GM23338 (cell line): ENCODE measurements at regions not wholly inside any gene's neighbourhood (a gene's known extent, or its start where the extent isn't known, plus 50 kb on each side); places are given as distances from the start of the nearest gene placed in this dataset.

ENCODE experiments used
- ATAC-seq: fragments of 200-7000 bp; cut with Tn5 transposase; 3 replicates; pipeline ENCODE4 v1.9.1; 2020
- DNase-seq: peaks from one replicate; pipeline ENCODE4 v3.0.0-alpha.2; 2015; ENCODE audit warnings: low spot score
- H2AFZ ChIP-seq: fragments of 200-600 bp; sonication (generic); 2 replicates; pipeline ENCODE4 v1.8.0; 2016; ENCODE audit warnings: antibody characterized with exemption, mild to moderate bottlenecking, moderate library complexity
- H3F3A ChIP-seq: fragments of 200-600 bp; sonication (generic); replicated peaks from 2 replicates; pipeline ENCODE4 v1.8.0; 2017; ENCODE audit warnings: antibody characterized with exemption, mixed run types, low read depth
- H3K27ac ChIP-seq: fragments of 200-600 bp; sonication (generic); 2 replicates; pipeline ENCODE4 v1.6.1; 2016; ENCODE audit warnings: low read depth
- H3K27me3 ChIP-seq: fragments of 200-600 bp; sonication (generic); 2 replicates; pipeline ENCODE4 v1.8.0; 2016; ENCODE audit warnings: mild to moderate bottlenecking, mixed run types, moderate library complexity; ENCODE audit not compliant: insufficient read depth
- H3K36me3 ChIP-seq: fragments of 200-600 bp; sonication (generic); 2 replicates; pipeline ENCODE4 v1.8.0; 2016; ENCODE audit warnings: mild to moderate bottlenecking; ENCODE audit not compliant: insufficient read depth
- H3K4me1 ChIP-seq: fragments of 200-600 bp; sonication (generic); 2 replicates; pipeline ENCODE4 v1.8.0; 2016; ENCODE audit warnings: mild to moderate bottlenecking, moderate library complexity; ENCODE audit not compliant: insufficient read depth
- H3K4me2 ChIP-seq: fragments of 200-600 bp; sonication (generic); 2 replicates; pipeline ENCODE4 v1.7.1; 2017; ENCODE audit warnings: mixed run types
- H3K4me3 ChIP-seq: fragments of 200-600 bp; sonication (generic); 2 replicates; pipeline ENCODE4 v1.6.1; 2016; ENCODE audit warnings: mixed run types
- H3K79me2 ChIP-seq: fragments of 200-600 bp; sonication (generic); replicated peaks from 2 replicates; pipeline ENCODE4 v1.8.0; 2017; ENCODE audit warnings: mild to moderate bottlenecking; ENCODE audit not compliant: insufficient read depth
- H3K9me2 ChIP-seq: fragments of 200-600 bp; sonication (generic); 2 replicates; pipeline ENCODE4 v1.8.0; 2017; ENCODE audit not compliant: insufficient read depth
- H4K20me1 ChIP-seq: fragments of 200-600 bp; sonication (generic); replicated peaks from 2 replicates; pipeline ENCODE4 v1.8.0; 2017; ENCODE audit warnings: mild to moderate bottlenecking; ENCODE audit not compliant: insufficient read depth
- H3K27ac Mint-ChIP-seq: 2 replicates; pipeline ENCODE4 v1.8.0; 2020; ENCODE audit warnings: inconsistent platforms, mild to moderate bottlenecking, moderate library complexity, mixed read lengths
- H3K27me3 Mint-ChIP-seq: 3 replicates; pipeline ENCODE4 v1.8.0; 2022; ENCODE audit warnings: low read depth, mild to moderate bottlenecking, moderate library complexity, mixed read lengths, inconsistent platforms; ENCODE audit not compliant: insufficient read depth, poor library complexity
- H3K36me3 Mint-ChIP-seq: 3 replicates; pipeline ENCODE4 v1.8.0; 2021; ENCODE audit warnings: low read depth, mild to moderate bottlenecking, inconsistent platforms, moderate library complexity, mixed read lengths
- H3K4me1 Mint-ChIP-seq: 3 replicates; pipeline ENCODE4 v1.8.0; 2020; ENCODE audit warnings: mild to moderate bottlenecking, inconsistent platforms, mixed read lengths
- H3K4me3 Mint-ChIP-seq: 3 replicates; pipeline ENCODE4 v1.8.0; 2021; ENCODE audit warnings: moderate library complexity, mild to moderate bottlenecking, inconsistent platforms, mixed read lengths
- H3K9me3 Mint-ChIP-seq: 3 replicates; pipeline ENCODE4 v1.8.0; 2020; ENCODE audit warnings: moderate library complexity, mild to moderate bottlenecking, inconsistent platforms, mixed read lengths
- CREB1 ChIP-seq: fragments of 250-450 bp; sonication (Bioruptor Pico); IDR thresholded peaks from 2 replicates; pipeline ENCODE4 v1.5.0; 2020; ENCODE audit warnings: low read depth, mild to moderate bottlenecking, moderate library complexity
- CTCF ChIP-seq, 2 experiments: fragments of 200-600 bp in 1 of 2; sonication (generic) in 1 of 2; conservative IDR thresholded peaks; 2 replicates each; pipeline versions ENCODE4 v1.5.1 to v1.6.1; 2016 to 2017; ENCODE audit warnings: antibody characterized with exemption in 2 of 2, low read depth in 2 of 2, mild to moderate bottlenecking in 2 of 2, moderate library complexity in 1 of 2
- ETS1 ChIP-seq: IDR thresholded peaks from 2 replicates; pipeline ENCODE4 v1.6.1; 2016; ENCODE audit warnings: antibody characterized with exemption
- EZH2 ChIP-seq: fragments of 200-600 bp; sonication (generic); IDR thresholded peaks from one replicate; pipeline ENCODE4 v1.8.0; 2017; ENCODE audit warnings: antibody characterized with exemption, mild to moderate bottlenecking, low read depth; ENCODE audit not compliant: unreplicated experiment
- EZH2phosphoT487 ChIP-seq: fragments of 200-600 bp; sonication (generic); IDR thresholded peaks from one replicate; pipeline ENCODE4 v1.8.1; 2018; ENCODE audit warnings: antibody characterized with exemption; ENCODE audit not compliant: unreplicated experiment
- JUNB ChIP-seq: IDR thresholded peaks from one replicate; pipeline ENCODE4 v1.6.1; 2016; ENCODE audit warnings: antibody characterized with exemption; ENCODE audit not compliant: unreplicated experiment
- NANOG ChIP-seq: IDR thresholded peaks from 2 replicates; pipeline ENCODE4 v1.6.1; 2016; ENCODE audit warnings: antibody characterized with exemption, borderline replicate concordance
- POLR2AphosphoS5 ChIP-seq: IDR thresholded peaks from 2 replicates; pipeline ENCODE4 v1.6.1; 2016; ENCODE audit warnings: antibody characterized with exemption, low read depth
- REST ChIP-seq: IDR thresholded peaks from one replicate; pipeline ENCODE4 v1.6.1; 2018; ENCODE audit warnings: antibody characterized with exemption; ENCODE audit not compliant: unreplicated experiment
- STAT1 ChIP-seq: IDR thresholded peaks from one replicate; pipeline ENCODE4 v1.6.1; 2016; ENCODE audit warnings: antibody characterized with exemption; ENCODE audit not compliant: unreplicated experiment
- ZNF114 ChIP-seq: fragments of 250-450 bp; sonication (Bioruptor Pico); IDR thresholded peaks from 2 replicates; pipeline ENCODE4 v1.5.0; 2020; ENCODE audit warnings: mild to moderate bottlenecking, moderate library complexity
- ZNF331 ChIP-seq: fragments of 250-450 bp; sonication (Bioruptor Pico); IDR thresholded peaks from 2 replicates; pipeline ENCODE4 v1.5.0; 2020; ENCODE audit warnings: low read depth, mild to moderate bottlenecking, moderate library complexity
- ZNF462 ChIP-seq: fragments of 250-450 bp; sonication (Bioruptor Pico); IDR thresholded peaks from 2 replicates; pipeline ENCODE4 v1.5.0; 2020; ENCODE audit warnings: mild to moderate bottlenecking, moderate library complexity

GRCh38 chr16:49194537-49195236 is 87.0 kb downstream of the CBLN1 start:
- no peak for TF ChIP-seq ZNF331 (CRISPR knock-in tag)
- TF ChIP-seq ETS1 = no peak
- TF ChIP-seq ZNF462 = no peak
- TF ChIP-seq NANOG = no peak
- TF ChIP-seq REST = no peak
- no peak for TF ChIP-seq EZH2phosphoT487
- TF ChIP-seq CREB1 (CRISPR knock-in tag) = no peak
- TF ChIP-seq JUNB = no peak
- no peak for TF ChIP-seq ZNF114 (CRISPR knock-in tag)
- TF ChIP-seq POLR2AphosphoS5 = no peak
- no peak for TF ChIP-seq CTCF (conservative IDR thresholded peaks at IDR 0.05; ENCODE audit: low read depth in 2 of 2)
- TF ChIP-seq EZH2 = no peak
- no peak for TF ChIP-seq STAT1
- Mint-ChIP-seq H3K27ac (no peak overlapping the region), H3K27me3 (peaks cover 6% of the 10 kb centered on the region), H3K36me3 (no peaks in the 10 kb centered on the region), H3K9me3 (no peaks in the 10 kb centered on the region; the same call in 2 of the 3 replicates), H3K4me3 (no peak overlapping the region), H3K4me1 (0 out of 3 replicates have a peak, but pooled peaks cover 6% of the 10 kb centered on the region)
- Histone ChIP-seq H3K79me2 (no peaks in the 10 kb centered on the region), H2AFZ (peak overlapping the region; percentile 78; the same call in 1 of the 2 replicates), H3F3A (no peaks in the 10 kb centered on the region), H3K27ac (no peak overlapping the region), H3K4me3 (no peak overlapping the region), H4K20me1 (no peaks in the 10 kb centered on the region), H3K27me3 (no peaks in the 10 kb centered on the region), H3K36me3 (no peaks in the 10 kb centered on the region), H3K4me2 (no peak overlapping the region), H3K9me2 (peaks cover 3% of the 10 kb centered on the region; the same call in 1 of the 2 replicates), H3K4me1 (no peaks in the 10 kb centered on the region)
- DNase-seq (no peak), ATAC-seq (peak; percentile 66)
